ENCODE measurements at regions not wholly inside any gene's neighbourhood (a gene's known extent, or its start where the extent isn't known, plus 50 kb on each side); places are given as distances from the start of the nearest gene placed in this dataset.

- TF ChIP-seq POLR2A (IDR thresholded peaks at IDR 0.05; ENCODE audit: control extremely low read depth in 1 of 2, low read depth in 2 of 2, low read length in 2 of 2) (no peak), EZH2 (IDR thresholded peaks at IDR 0.05; ENCODE audit: low read depth, low read length, severe bottlenecking) (no peak), BCL11A (IDR thresholded peaks at IDR 0.05; ENCODE audit: low read depth in 2 of 2, low read length in 2 of 2) (no peak), CTCF (IDR thresholded peaks at IDR 0.05; ENCODE audit: control extremely low read depth in 1 of 3, insufficient read depth in 1 of 3, low read depth in 1 of 3, low read length in 3 of 3) (no peak), RAD21 (IDR thresholded peaks at IDR 0.05 in 1 of 2, conservative IDR thresholded peaks at IDR 0.05 in 1 of 2; ENCODE audit: low read depth in 2 of 2, low read length in 2 of 2) (no peak), YY1 (IDR thresholded peaks at IDR 0.05; ENCODE audit: low read depth, low read length) (no peak), TEAD4 (IDR thresholded peaks at IDR 0.05; ENCODE audit: low read depth, low read length) (no peak), GABPA (IDR thresholded peaks at IDR 0.05; ENCODE audit: borderline replicate concordance, insufficient read depth, low read length) (no peak), CHD7 (IDR thresholded peaks at IDR 0.05; ENCODE audit: insufficient replicate concordance, low read length) (no peak), FOSL1 (IDR thresholded peaks at IDR 0.05; ENCODE audit: insufficient read depth, low read depth, low read length) (no peak), POLR2AphosphoS5 (IDR thresholded peaks at IDR 0.05; ENCODE audit: low read depth, low read length) (no peak), MAX (IDR thresholded peaks at IDR 0.05) (no peak), HDAC6 (IDR thresholded peaks at IDR 0.05; ENCODE audit: low read depth, low read length) (no peak), KDM5A (IDR thresholded peaks at IDR 0.05; ENCODE audit: low read length) (no peak)
Observed at GRCh38 chr3:150073031-150073430, 102.3 kb upstream of the PFN2 start.
